GM12874 (cell line): ENCODE measurements at regions not wholly inside any gene's neighbourhood (a gene's known extent, or its start where the extent isn't known, plus 50 kb on each side); places are given as distances from the start of the nearest gene placed in this dataset.

Experiments
- TF ChIP-seq, protein P1 (sequence below): IDR thresholded peaks from 2 replicates; pipeline ENCODE4 v1.5.1; 2011; ENCODE audit warnings: low read depth, mild to moderate bottlenecking, control low read depth, low read length, moderate library complexity; ENCODE audit not compliant: insufficient read depth

- TF ChIP-seq, protein P1, sequence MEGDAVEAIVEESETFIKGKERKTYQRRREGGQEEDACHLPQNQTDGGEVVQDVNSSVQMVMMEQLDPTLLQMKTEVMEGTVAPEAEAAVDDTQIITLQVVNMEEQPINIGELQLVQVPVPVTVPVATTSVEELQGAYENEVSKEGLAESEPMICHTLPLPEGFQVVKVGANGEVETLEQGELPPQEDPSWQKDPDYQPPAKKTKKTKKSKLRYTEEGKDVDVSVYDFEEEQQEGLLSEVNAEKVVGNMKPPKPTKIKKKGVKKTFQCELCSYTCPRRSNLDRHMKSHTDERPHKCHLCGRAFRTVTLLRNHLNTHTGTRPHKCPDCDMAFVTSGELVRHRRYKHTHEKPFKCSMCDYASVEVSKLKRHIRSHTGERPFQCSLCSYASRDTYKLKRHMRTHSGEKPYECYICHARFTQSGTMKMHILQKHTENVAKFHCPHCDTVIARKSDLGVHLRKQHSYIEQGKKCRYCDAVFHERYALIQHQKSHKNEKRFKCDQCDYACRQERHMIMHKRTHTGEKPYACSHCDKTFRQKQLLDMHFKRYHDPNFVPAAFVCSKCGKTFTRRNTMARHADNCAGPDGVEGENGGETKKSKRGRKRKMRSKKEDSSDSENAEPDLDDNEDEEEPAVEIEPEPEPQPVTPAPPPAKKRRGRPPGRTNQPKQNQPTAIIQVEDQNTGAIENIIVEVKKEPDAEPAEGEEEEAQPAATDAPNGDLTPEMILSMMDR = no peak
Observed at GRCh38 chr12:131367983-131368667, 342.8 kb upstream of the SFSWAP start.

DNA sequence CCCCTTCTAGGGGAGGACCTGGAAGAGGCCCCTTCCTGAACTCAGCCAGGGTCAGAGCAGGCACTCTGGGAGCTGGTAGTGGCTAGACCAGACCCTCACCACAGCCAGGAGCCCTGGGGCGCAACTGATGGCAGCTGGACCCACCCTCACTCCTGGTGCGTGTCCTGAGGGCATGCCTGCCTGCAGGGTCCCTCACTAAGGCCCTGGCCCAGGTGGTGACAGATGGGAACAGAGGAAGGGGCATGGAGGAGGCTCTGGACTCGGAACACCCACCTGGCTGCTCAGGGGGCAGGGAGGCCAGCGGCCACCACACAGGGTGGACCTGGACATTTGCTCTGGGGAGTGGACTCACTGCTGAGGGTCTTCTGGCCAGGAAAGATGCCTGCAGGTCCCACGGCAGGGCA, 342.2 kb upstream of the SFSWAP start:
- TF ChIP-seq, protein P1 = no peak

- TF ChIP-seq, protein P1 = no peak
Observed at GRCh38 chr12:131369094-131369845, 341.6 kb upstream of the SFSWAP start.

DNA sequence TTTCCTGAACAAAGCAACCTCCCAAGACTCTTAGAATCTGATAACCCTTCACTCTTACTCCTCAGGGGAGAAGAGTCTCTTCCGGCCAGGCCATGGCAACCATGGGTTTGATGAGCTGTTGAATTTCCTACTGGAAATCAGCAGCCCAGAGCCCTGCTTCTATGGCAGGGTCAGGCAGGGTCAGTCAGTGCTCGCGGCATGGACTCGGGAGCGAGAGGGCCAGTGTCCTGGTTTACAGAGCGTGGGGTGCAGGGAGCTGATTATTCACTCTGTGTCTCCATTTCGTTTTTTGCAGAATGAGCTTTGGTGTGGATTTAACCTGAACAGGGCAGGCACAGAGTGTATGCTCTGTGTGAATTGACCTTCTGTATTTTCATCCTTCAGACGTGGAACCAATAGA, 340.6 kb upstream of the SFSWAP start:
- TF ChIP-seq, protein P1 = no peak

- TF ChIP-seq, protein P1 = no peak
Observed at GRCh38 chr12:131370791-131371347, 340.0 kb upstream of the SFSWAP start.

DNA sequence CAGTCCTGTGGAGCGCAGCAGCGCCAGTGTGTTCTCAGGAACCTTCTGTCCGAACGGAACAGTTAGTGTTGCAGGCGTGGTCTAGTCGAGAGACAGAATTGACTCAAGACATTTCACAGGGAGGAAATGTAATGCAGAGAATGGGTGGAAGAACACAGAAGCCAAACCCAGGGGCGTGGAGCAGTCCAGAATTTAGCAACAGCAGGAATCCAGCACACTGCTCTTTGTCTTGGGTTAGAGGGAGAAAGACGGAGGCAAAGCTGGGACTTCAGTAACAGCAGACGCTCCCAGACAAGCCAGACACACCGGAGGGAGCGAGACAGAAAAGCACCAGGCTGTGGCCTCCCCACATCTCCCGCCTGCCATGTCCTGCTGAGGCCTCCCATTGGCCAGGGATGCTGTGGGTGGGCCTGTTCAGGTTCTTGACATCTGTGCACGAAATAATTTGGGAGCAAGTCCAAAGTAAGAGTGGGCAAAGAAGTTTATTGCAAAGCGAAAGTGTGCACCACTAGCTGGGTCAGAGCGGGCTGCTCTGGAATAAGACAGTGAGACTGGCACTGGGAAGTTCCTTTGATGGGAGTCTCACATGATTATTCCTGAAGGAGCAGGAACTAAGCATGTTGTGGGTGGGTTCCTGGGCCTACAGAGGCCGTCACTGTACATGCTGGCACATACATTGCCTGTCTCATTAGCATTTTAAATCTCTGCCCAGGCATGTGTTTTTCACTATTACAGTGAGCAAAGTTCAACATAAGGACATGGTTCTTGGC, 339.3 kb upstream of the SFSWAP start:
- TF ChIP-seq, protein P1 = no peak

GRCh38 chr12:131372171-131372475, 338.8 kb upstream of the SFSWAP start:
- TF ChIP-seq, protein P1 = no peak
